Spleen (tissue), 7 donors: ENCODE measurements at regions not wholly inside any gene's neighbourhood (a gene's known extent, or its start where the extent isn't known, plus 50 kb on each side); places are given as distances from the start of the nearest gene placed in this dataset.

Source experiments
- CTCF ChIP-seq, 11 experiments: fragments of 200-600 bp in 7 of 11; fragments of 450-650 bp in 4 of 11; sonication (generic) in 4 of 11; IDR thresholded peaks in 8 of 11; conservative IDR thresholded peaks in 3 of 11; 1 replicate in 7 of 11; 2 replicates in 4 of 11; pipeline versions ENCODE4 v1.4.0 to v1.8.0; 2016 to 2021; ENCODE audit warnings: antibody characterized with exemption in 11 of 11, inconsistent platforms in 4 of 11, mild to moderate bottlenecking in 1 of 11
- POLR2A ChIP-seq, 3 donors: fragments of 450-650 bp; IDR thresholded peaks; one replicate each; pipeline ENCODE4 v1.5.1; 2017; ENCODE audit warnings: antibody characterized with exemption in 3 of 3, mild to moderate bottlenecking in 1 of 3
- donor health status: DM: no; HTN: no; CAD: no; lungs with moderate emphysema.
- donor health status: DM: no; HTN: no; CAD: no.
- donor health status: DM: no; HTN: no; CAD: no.

- TF ChIP-seq CTCF (IDR thresholded peaks at IDR 0.05 in 8 of 11, conservative IDR thresholded peaks at IDR 0.05 in 3 of 11), result no peak
- TF ChIP-seq POLR2A (IDR thresholded peaks at IDR 0.05), result no peak
These were observed 561.6 kb downstream of the PRR16 start for GRCh38 chr5:121025671-121026070.
